ENCODE measurements at regions not wholly inside any gene's neighbourhood (a gene's known extent, or its start where the extent isn't known, plus 50 kb on each side); places are given as distances from the start of the nearest gene placed in this dataset.

- no peaks in the 10 kb centered on the region for H3K36me3 ChIP-seq (ENCODE audit: control insufficient read depth, insufficient read depth, low read length)
- TF ChIP-seq CTCF (IDR thresholded peaks at IDR 0.05; ENCODE audit: insufficient read depth, low read length, poor library complexity, severe bottlenecking), result no peak
- peak; percentile 95 for DNase-seq (ENCODE audit: low read depth)
- no peak overlapping the region for H3K4me3 ChIP-seq (ENCODE audit: low read depth, low read length)
- no peaks in the 10 kb centered on the region for H3K27me3 ChIP-seq (ENCODE audit: control insufficient read depth, insufficient read depth, low read length)
Measured at GRCh38 chr20:11001764-11002540, 328.2 kb upstream of the JAG1 start.

GRCh38 chr20:11003341-11003740 lies 329.5 kb upstream of the JAG1 start:
- H3K4me3 ChIP-seq (ENCODE audit: low read depth, low read length), result no peak overlapping the region
- no peaks in the 10 kb centered on the region for H3K27me3 ChIP-seq (ENCODE audit: control insufficient read depth, insufficient read depth, low read length)
- no peak for DNase-seq (ENCODE audit: low read depth)
- H3K36me3 ChIP-seq (ENCODE audit: control insufficient read depth, insufficient read depth, low read length), result no peaks in the 10 kb centered on the region
- no peak for TF ChIP-seq CTCF (IDR thresholded peaks at IDR 0.05; ENCODE audit: insufficient read depth, low read length, poor library complexity, severe bottlenecking)

GRCh38 chr20:11008444-11009033 lies 334.7 kb upstream of the JAG1 start:
- H3K4me3 ChIP-seq (ENCODE audit: low read depth, low read length), result no peak overlapping the region
- DNase-seq (ENCODE audit: low read depth), result no peak
- H3K27me3 ChIP-seq (ENCODE audit: control insufficient read depth, insufficient read depth, low read length), result no peaks in the 10 kb centered on the region
- no peaks in the 10 kb centered on the region for H3K36me3 ChIP-seq (ENCODE audit: control insufficient read depth, insufficient read depth, low read length)
- TF ChIP-seq CTCF (IDR thresholded peaks at IDR 0.05; ENCODE audit: insufficient read depth, low read length, poor library complexity, severe bottlenecking), result no peak

- H3K4me3 ChIP-seq (ENCODE audit: low read depth, low read length), result no peak overlapping the region
- H3K36me3 ChIP-seq (ENCODE audit: control insufficient read depth, insufficient read depth, low read length), result no peaks in the 10 kb centered on the region
- no peak for TF ChIP-seq CTCF (IDR thresholded peaks at IDR 0.05; ENCODE audit: insufficient read depth, low read length, poor library complexity, severe bottlenecking)
- no peaks in the 10 kb centered on the region for H3K27me3 ChIP-seq (ENCODE audit: control insufficient read depth, insufficient read depth, low read length)
- no peak for DNase-seq (ENCODE audit: low read depth)
Measured at GRCh38 chr20:11011653-11012052, 337.9 kb upstream of the JAG1 start.

GRCh38 chr20:11012975-11013374 lies 339.2 kb upstream of the JAG1 start:
- no peak for DNase-seq (ENCODE audit: low read depth)
- Histone ChIP-seq H3K36me3 (ENCODE audit: control insufficient read depth, insufficient read depth, low read length) (no peaks in the 10 kb centered on the region), H3K27me3 (ENCODE audit: control insufficient read depth, insufficient read depth, low read length) (no peaks in the 10 kb centered on the region), H3K4me3 (ENCODE audit: low read depth, low read length) (no peak overlapping the region)
- no peak for TF ChIP-seq CTCF (IDR thresholded peaks at IDR 0.05; ENCODE audit: insufficient read depth, low read length, poor library complexity, severe bottlenecking)
